RWPE2 (cell line): ENCODE measurements at regions not wholly inside any gene's neighbourhood (a gene's known extent, or its start where the extent isn't known, plus 50 kb on each side); places are given as distances from the start of the nearest gene placed in this dataset.

Experiments used
- ATAC-seq: fragments of 200-7000 bp; cut with Tn5 transposase; 3 replicates; pipeline ENCODE4 v1.9.1; 2021; ENCODE audit warnings: low read depth
- DNase-seq: peaks from one replicate; pipeline ENCODE4 v3.0.0-alpha.2; 2020; ENCODE audit warnings: low spot score
- H3K27ac ChIP-seq: fragments of 450-650 bp; 2 replicates; pipeline ENCODE4 v1.5.1; 2017; ENCODE audit warnings: mild to moderate bottlenecking; ENCODE audit not compliant: poor library complexity, severe bottlenecking
- H3K27me3 ChIP-seq: fragments of 250-450 bp; sonication (Bioruptor Pico); 2 replicates; pipeline ENCODE4 v1.5.1; 2021; ENCODE audit warnings: mild to moderate bottlenecking, moderate library complexity; ENCODE audit not compliant: insufficient read depth, poor library complexity, severe bottlenecking
- H3K36me3 ChIP-seq: fragments of 250-450 bp; sonication (Bioruptor Pico); 2 replicates; pipeline ENCODE4 v1.5.1; 2020; ENCODE audit warnings: low read depth, mild to moderate bottlenecking, moderate library complexity
- H3K4me1 ChIP-seq: fragments of 250-450 bp; sonication (Bioruptor Pico); 2 replicates; pipeline ENCODE4 v1.5.1; 2021; ENCODE audit warnings: mild to moderate bottlenecking, moderate library complexity; ENCODE audit not compliant: insufficient read depth, poor library complexity, severe bottlenecking
- H3K4me3 ChIP-seq: fragments of 250-450 bp; sonication (Bioruptor Pico); 2 replicates; pipeline ENCODE4 v1.5.1; 2021; ENCODE audit warnings: mild to moderate bottlenecking, moderate library complexity; ENCODE audit not compliant: severe bottlenecking
- H3K9me3 ChIP-seq: fragments of 250-450 bp; sonication (Bioruptor Pico); 2 replicates; pipeline ENCODE4 v1.5.1; 2021; ENCODE audit warnings: mild to moderate bottlenecking, moderate library complexity; ENCODE audit not compliant: severe bottlenecking
- TF ChIP-seq, protein P1 (sequence below): fragments of 450-650 bp; IDR thresholded peaks from one replicate; pipeline ENCODE4 v1.5.1; 2017; ENCODE audit warnings: mild to moderate bottlenecking, moderate library complexity; ENCODE audit not compliant: poor library complexity, severe bottlenecking

DNA sequence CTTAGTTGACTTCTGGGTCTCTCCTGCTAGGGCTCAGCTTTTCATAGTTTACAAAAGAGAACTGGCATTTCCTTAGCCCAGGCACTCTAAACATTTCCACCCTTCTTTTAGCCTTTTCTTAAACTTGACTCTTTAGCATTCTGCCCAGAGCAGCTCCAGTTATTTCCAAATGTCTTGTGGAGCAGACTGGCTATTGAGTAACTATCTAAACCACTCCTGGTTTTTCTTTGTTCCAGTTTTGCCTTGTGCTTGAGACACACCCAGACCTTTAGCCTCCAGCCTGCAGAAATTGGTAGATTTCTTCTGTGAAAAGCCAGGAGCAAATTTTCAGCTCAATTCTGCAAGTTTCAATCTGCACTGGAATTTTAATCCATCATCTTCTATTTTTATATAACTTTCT is 1813.1 kb downstream of the OLFM4 start:
- TF ChIP-seq, protein P1, sequence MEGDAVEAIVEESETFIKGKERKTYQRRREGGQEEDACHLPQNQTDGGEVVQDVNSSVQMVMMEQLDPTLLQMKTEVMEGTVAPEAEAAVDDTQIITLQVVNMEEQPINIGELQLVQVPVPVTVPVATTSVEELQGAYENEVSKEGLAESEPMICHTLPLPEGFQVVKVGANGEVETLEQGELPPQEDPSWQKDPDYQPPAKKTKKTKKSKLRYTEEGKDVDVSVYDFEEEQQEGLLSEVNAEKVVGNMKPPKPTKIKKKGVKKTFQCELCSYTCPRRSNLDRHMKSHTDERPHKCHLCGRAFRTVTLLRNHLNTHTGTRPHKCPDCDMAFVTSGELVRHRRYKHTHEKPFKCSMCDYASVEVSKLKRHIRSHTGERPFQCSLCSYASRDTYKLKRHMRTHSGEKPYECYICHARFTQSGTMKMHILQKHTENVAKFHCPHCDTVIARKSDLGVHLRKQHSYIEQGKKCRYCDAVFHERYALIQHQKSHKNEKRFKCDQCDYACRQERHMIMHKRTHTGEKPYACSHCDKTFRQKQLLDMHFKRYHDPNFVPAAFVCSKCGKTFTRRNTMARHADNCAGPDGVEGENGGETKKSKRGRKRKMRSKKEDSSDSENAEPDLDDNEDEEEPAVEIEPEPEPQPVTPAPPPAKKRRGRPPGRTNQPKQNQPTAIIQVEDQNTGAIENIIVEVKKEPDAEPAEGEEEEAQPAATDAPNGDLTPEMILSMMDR, result no peak
- DNase-seq (no peak), ATAC-seq (no peak)
- no peak overlapping the region for H3K4me3 ChIP-seq
- H3K27ac ChIP-seq, result no peak overlapping the region
- no peaks in the 10 kb centered on the region for H3K4me1 ChIP-seq
- H3K36me3 ChIP-seq, result no peaks in the 10 kb centered on the region
- H3K9me3 ChIP-seq, result no peaks in the 10 kb centered on the region
- H3K27me3 ChIP-seq, result peaks cover 6% of the 10 kb centered on the region

DNA sequence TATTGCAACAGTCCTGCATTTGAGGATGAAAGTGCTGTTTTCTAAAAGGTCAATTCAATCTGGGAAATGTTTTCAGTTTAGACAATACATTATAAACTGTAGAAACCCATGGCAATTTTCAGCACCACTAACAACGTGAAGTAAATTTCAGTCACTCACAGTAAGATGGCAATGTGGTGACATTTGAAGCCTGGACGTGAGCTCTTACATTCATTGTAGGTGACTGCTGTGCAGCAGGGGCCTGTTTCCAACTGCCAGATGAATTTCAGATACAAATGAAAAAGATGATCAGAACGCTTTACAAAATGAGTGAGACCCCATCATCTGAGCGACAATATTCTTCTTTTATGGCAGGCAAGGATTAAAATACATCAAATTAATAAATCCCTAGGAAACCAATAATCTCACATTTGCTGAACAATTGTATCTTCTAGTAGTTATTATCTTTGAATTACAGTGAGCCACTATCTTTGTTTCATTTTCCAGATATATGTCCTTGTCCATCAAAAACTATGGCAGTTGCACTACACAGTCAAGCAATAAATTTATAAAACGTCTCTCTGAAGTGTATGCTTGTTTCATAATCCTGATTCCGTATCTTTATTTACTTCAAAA is 1816.8 kb downstream of the OLFM4 start:
- DNase-seq, result no peak
- Histone ChIP-seq H3K9me3 (no peaks in the 10 kb centered on the region), H3K27ac (no peak overlapping the region), H3K36me3 (no peaks in the 10 kb centered on the region), H3K4me1 (no peaks in the 10 kb centered on the region), H3K4me3 (no peak overlapping the region), H3K27me3 (peaks cover 6% of the 10 kb centered on the region)
- TF ChIP-seq, protein P1, result no peak
- ATAC-seq, result no peak

DNA sequence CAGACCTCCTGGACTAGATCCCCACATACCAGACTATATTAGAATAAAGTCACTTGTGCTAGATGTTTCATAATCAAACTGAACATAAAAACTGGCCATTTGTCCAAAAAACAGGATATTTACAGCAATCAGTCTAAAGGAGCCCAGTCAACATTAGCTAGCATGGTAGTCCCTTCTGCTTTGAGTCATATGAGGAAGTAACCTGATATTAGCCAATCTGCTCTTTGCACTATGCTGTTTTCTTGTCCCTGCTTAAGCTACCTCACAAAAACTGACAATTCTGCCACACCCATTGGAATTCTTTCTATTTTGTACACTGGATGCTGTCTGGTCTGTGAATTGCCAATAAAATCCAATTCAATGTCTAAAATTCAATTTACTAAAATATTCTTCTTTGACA is 1824.2 kb downstream of the OLFM4 start:
- Histone ChIP-seq H3K27ac (no peak overlapping the region), H3K36me3 (no peaks in the 10 kb centered on the region), H3K4me3 (no peak overlapping the region), H3K4me1 (no peaks in the 10 kb centered on the region), H3K27me3 (no peaks in the 10 kb centered on the region), H3K9me3 (no peaks in the 10 kb centered on the region)
- TF ChIP-seq, protein P1, result no peak
- DNase-seq (no peak), ATAC-seq (no peak)

DNA sequence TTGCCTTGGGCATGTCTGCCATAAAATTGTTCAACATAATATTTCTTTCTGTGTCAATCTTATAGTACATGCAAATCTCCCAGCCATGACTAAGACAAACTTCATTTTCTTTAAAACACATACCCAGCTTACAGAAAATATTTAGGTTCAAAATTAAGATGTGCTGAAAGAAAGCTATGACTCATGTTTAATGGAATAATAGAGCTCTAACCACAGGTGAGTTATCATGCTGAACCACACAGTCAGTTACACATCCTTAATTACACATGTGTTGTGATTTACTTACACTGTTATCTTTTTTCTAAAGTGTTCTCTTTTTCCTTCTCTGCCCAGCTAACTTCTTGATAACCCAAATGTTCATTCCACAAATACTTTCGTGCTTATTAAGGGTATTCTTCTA is 1831.2 kb downstream of the OLFM4 start:
- Histone ChIP-seq H3K4me1 (no peaks in the 10 kb centered on the region), H3K27ac (no peak overlapping the region), H3K36me3 (no peaks in the 10 kb centered on the region), H3K4me3 (no peak overlapping the region), H3K9me3 (no peaks in the 10 kb centered on the region), H3K27me3 (no peaks in the 10 kb centered on the region)
- DNase-seq (no peak), ATAC-seq (no peak; the same call in 2 of the 3 replicates)
- TF ChIP-seq, protein P1, result no peak

DNA sequence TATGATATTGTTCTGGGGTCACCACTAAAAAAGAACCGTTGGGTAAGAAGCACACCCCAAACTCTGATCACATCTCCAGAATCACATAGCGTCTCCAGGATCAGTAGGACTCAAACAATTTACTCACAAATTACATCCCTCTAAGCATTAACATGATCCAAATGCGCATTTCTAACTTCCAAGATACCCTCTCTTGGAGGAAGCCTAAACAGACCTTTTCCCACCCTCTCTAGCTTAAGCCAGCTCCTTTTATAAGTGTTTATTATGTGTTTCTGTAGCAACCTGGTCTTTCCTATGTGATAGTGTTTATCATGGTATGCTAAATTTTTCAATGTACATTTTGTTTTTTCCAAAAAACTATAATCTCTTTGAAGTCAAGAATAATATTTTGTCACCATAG is 1846.5 kb downstream of the OLFM4 start:
- Histone ChIP-seq H3K27ac (no peak overlapping the region), H3K36me3 (no peaks in the 10 kb centered on the region), H3K27me3 (no peaks in the 10 kb centered on the region), H3K4me3 (no peak overlapping the region), H3K9me3 (no peaks in the 10 kb centered on the region), H3K4me1 (no peaks in the 10 kb centered on the region)
- TF ChIP-seq, protein P1, result no peak
- DNase-seq (no peak), ATAC-seq (no peak)
